Activated naive CD8-positive, alpha-beta T cell treated with anti-CD3 and anti-CD28 coated beads, Interleukin-2, amount 10 ng/mL, durations not matched to agents 7 days and 5 days (primary cell): ENCODE measurements at regions not wholly inside any gene's neighbourhood (a gene's known extent, or its start where the extent isn't known, plus 50 kb on each side); places are given as distances from the start of the nearest gene placed in this dataset.

Source experiments
- ATAC-seq: fragments of 150-1000 bp; cut with Tn5 transposase; one replicate; pipeline ENCODE4 v1.10.0; 2021; ENCODE audit warnings: low read depth, moderate library complexity
- POLR2A ChIA-PET: fragments of 350-600 bp; sonication (Branson Sonifier 250); formaldehyde crosslinking; loops from one replicate; lab custom pipeline; 2021; ENCODE audit warnings: antibody characterized with exemption; lab: Charles Lee
- DNase-seq: peaks from one replicate; pipeline ENCODE4 v3.0.0; 2021
- H3K27ac Mint-ChIP-seq: one replicate; pipeline ENCODE4 v1.8.0; 2022; ENCODE audit warnings: mild to moderate bottlenecking, mixed read lengths
- H3K27me3 Mint-ChIP-seq: one replicate; pipeline ENCODE4 v1.8.0; 2022; ENCODE audit warnings: mild to moderate bottlenecking, moderate library complexity, mixed read lengths
- H3K36me3 Mint-ChIP-seq: one replicate; pipeline ENCODE4 v1.8.0; 2021; ENCODE audit warnings: mild to moderate bottlenecking, mixed read lengths
- H3K4me1 Mint-ChIP-seq: one replicate; pipeline ENCODE4 v1.8.0; 2021; ENCODE audit warnings: mixed read lengths
- H3K4me3 Mint-ChIP-seq: one replicate; pipeline ENCODE4 v1.8.0; 2022; ENCODE audit warnings: mild to moderate bottlenecking, moderate library complexity, mixed read lengths
- H3K9me3 Mint-ChIP-seq: one replicate; pipeline ENCODE4 v1.8.0; 2021; ENCODE audit warnings: mixed read lengths

GRCh38 chr16:60485872-60486489, 1550.3 kb downstream of the CDH8 start:
- no peaks in the 10 kb centered on the region for H3K27me3 Mint-ChIP-seq
- H3K4me3 Mint-ChIP-seq = no peak overlapping the region

GRCh38 chr16:60484901-60485300, 1551.3 kb downstream of the CDH8 start:
- H3K27me3 Mint-ChIP-seq = no peaks in the 10 kb centered on the region
- H3K36me3 Mint-ChIP-seq = no peaks in the 10 kb centered on the region
- POLR2A ChIA-PET = no interaction called here
- ATAC-seq (no peak), DNase-seq (no peak)
- H3K4me3 Mint-ChIP-seq = no peak overlapping the region
- no peaks in the 10 kb centered on the region for H3K9me3 Mint-ChIP-seq
- no peak overlapping the region for H3K27ac Mint-ChIP-seq
- no peaks in the 10 kb centered on the region for H3K4me1 Mint-ChIP-seq

More at GRCh38 chr16:60485872-60486489, 1550.3 kb downstream of the CDH8 start:
- Mint-ChIP-seq H3K9me3 (no peaks in the 10 kb centered on the region), H3K36me3 (no peaks in the 10 kb centered on the region), H3K27ac (no peak overlapping the region), H3K4me1 (no peaks in the 10 kb centered on the region)
- DNase-seq (no peak), ATAC-seq (no peak)
- POLR2A ChIA-PET = no interaction called here

- Mint-ChIP-seq H3K4me3 (no peak overlapping the region), H3K27me3 (no peaks in the 10 kb centered on the region), H3K36me3 (no peaks in the 10 kb centered on the region), H3K4me1 (no peaks in the 10 kb centered on the region), H3K27ac (no peak overlapping the region), H3K9me3 (peaks cover 2% of the 10 kb centered on the region)
- POLR2A ChIA-PET = no interaction called here
- ATAC-seq (no peak), DNase-seq (no peak)
These were observed 1554.6 kb downstream of the CDH8 start for GRCh38 chr16:60481591-60481990.

DNA sequence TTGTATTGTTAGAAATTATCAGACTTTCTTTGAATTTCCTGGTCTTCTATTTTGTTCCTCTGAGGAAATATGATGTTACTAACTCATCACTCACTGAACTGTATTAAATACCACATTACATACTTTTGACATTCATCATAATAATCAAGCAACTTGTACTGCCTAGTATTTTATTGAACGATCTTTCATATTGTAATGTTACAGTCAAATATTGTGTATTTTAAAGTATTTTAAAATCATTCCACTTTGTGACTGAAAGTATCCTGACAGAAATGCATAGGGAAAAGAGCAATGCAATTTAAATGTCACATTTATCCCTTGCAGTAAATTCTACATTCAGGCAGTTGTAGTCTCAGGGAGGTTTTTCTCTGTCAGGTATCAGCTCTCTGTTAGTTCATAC, 1557.4 kb downstream of the CDH8 start:
- no peak for DNase-seq
- Mint-ChIP-seq H3K9me3 (peaks cover 4% of the 10 kb centered on the region), H3K27ac (no peak overlapping the region)

GRCh38 chr16:60463986-60464385, 1572.3 kb downstream of the CDH8 start:
- Mint-ChIP-seq H3K9me3 (peaks cover 3% of the 10 kb centered on the region), H3K4me3 (no peak overlapping the region), H3K27me3 (no peaks in the 10 kb centered on the region), H3K27ac (no peak overlapping the region), H3K4me1 (no peaks in the 10 kb centered on the region), H3K36me3 (no peaks in the 10 kb centered on the region)
- POLR2A ChIA-PET = no interaction called here
- ATAC-seq = no peak
- no peak for DNase-seq

More for the DNA sequence above, 1557.4 kb downstream of the CDH8 start:
- no peaks in the 10 kb centered on the region for H3K4me1 Mint-ChIP-seq
- H3K36me3 Mint-ChIP-seq = no peaks in the 10 kb centered on the region
- H3K27me3 Mint-ChIP-seq = no peaks in the 10 kb centered on the region
- ATAC-seq = no peak
- POLR2A ChIA-PET = no interaction called here
- no peak overlapping the region for H3K4me3 Mint-ChIP-seq

GRCh38 chr16:60459463-60459862, 1576.8 kb downstream of the CDH8 start:
- POLR2A ChIA-PET = no interaction called here
- Mint-ChIP-seq H3K27me3 (no peaks in the 10 kb centered on the region), H3K27ac (no peak overlapping the region), H3K4me3 (no peak overlapping the region), H3K36me3 (no peaks in the 10 kb centered on the region), H3K4me1 (no peaks in the 10 kb centered on the region), H3K9me3 (peaks cover 6% of the 10 kb centered on the region)
- DNase-seq = no peak
- ATAC-seq = no peak

GRCh38 chr16:60458255-60458654, 1578.0 kb downstream of the CDH8 start:
- no peak overlapping the region for H3K27ac Mint-ChIP-seq
- DNase-seq = no peak

DNA sequence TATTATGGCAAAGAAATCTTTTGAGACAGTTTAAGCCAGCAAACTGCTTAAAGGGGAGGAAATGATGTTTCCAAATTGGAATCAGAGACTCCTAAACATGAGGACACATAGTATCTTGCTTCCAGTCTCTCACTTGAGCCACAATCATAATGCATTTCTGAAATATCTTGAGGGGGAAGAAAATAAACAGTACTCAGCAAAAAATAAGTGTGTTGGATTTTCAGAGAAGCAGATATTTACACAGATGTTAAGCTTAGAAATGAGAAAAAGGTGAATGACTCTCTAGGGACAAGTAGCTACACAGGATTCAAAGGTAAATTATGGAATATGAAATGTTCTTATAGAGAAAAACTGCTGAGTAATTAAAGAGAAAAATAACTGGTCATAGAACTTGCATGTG, 1583.6 kb downstream of the CDH8 start:
- H3K9me3 Mint-ChIP-seq = peaks cover 5% of the 10 kb centered on the region
- POLR2A ChIA-PET = no interaction called here
- H3K36me3 Mint-ChIP-seq = no peaks in the 10 kb centered on the region
- H3K4me3 Mint-ChIP-seq = no peak overlapping the region
- ATAC-seq (no peak), DNase-seq (no peak)
- H3K4me1 Mint-ChIP-seq = no peaks in the 10 kb centered on the region
- H3K27me3 Mint-ChIP-seq = no peaks in the 10 kb centered on the region
- no peak overlapping the region for H3K27ac Mint-ChIP-seq

More at GRCh38 chr16:60458255-60458654, 1578.0 kb downstream of the CDH8 start:
- Mint-ChIP-seq H3K36me3 (no peaks in the 10 kb centered on the region), H3K27me3 (no peaks in the 10 kb centered on the region), H3K9me3 (peaks cover 8% of the 10 kb centered on the region), H3K4me3 (no peak overlapping the region), H3K4me1 (no peaks in the 10 kb centered on the region)
- POLR2A ChIA-PET = no interaction called here
- ATAC-seq = no peak

DNA sequence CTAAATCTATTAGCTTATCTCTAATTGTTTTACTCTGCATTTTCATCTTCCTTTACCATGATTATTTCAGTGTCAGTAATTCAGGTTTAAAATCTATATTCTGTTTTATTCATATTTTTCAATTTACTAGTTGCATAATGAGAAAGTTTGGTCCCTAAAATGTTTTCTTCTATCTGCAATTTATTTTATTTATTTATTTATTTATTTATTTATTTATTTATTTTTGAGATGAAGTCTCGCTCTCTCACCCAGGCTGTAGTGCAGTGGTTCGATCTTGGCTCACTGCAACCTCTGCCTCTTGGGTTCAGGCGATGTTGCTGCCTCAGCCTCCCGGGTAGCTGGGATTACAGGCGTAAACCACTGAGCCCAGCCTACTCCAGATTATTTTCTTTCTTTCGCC, 1597.3 kb downstream of the CDH8 start:
- no peak overlapping the region for H3K27ac Mint-ChIP-seq
- ATAC-seq = no peak
- no peaks in the 10 kb centered on the region for H3K27me3 Mint-ChIP-seq
- DNase-seq = no peak
- H3K4me3 Mint-ChIP-seq = no peak overlapping the region
- POLR2A ChIA-PET = no interaction called here
- peaks cover 2% of the 10 kb centered on the region for H3K9me3 Mint-ChIP-seq
- H3K4me1 Mint-ChIP-seq = no peaks in the 10 kb centered on the region
- no peaks in the 10 kb centered on the region for H3K36me3 Mint-ChIP-seq

DNA sequence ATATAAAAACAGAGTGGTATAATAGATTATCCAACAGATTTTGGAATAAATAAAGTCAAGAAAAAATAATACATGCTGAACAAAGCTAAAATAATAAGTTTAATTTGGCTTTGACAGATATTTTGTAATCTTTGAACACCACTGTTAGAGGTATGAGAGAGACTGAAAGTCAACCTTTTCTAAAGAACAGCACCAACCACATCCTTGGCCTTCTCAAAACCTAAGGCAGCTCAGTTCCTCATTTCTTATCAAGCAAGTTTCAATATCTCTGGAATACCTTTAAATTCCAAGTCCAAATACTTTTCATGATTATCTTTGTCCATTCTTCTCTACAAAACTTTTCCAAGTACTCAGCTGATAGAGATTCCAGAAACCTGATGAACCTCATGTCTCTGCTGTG, 1603.8 kb downstream of the CDH8 start:
- Mint-ChIP-seq H3K27ac (no peak overlapping the region), H3K36me3 (no peaks in the 10 kb centered on the region), H3K27me3 (no peaks in the 10 kb centered on the region), H3K9me3 (peaks cover 2% of the 10 kb centered on the region), H3K4me3 (no peak overlapping the region), H3K4me1 (no peaks in the 10 kb centered on the region)
- POLR2A ChIA-PET = no interaction called here
- DNase-seq (no peak), ATAC-seq (no peak)

DNA sequence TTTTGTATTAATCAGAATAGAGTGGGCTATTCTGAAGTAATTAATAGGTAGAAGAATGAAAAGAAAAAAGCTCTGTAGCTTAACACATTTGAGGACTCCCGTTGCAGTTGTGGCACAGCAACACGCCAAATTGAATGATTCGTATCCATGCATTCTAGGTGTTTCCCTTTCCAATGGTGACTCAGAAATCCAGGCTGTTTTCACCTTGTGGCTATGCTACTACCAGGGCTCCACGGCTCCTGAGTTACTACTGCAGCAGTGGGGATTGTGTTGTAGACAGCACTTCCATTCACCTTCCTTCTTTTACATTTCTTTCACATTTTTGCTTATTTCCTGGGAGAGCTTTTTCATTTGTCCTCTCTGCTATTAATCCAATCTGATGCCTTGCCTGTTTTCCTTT, 1616.4 kb downstream of the CDH8 start:
- no peaks in the 10 kb centered on the region for H3K27me3 Mint-ChIP-seq
- POLR2A ChIA-PET = no interaction called here
- H3K4me1 Mint-ChIP-seq = no peaks in the 10 kb centered on the region
- ATAC-seq (no peak), DNase-seq (no peak)
- no peaks in the 10 kb centered on the region for H3K36me3 Mint-ChIP-seq
- no peak overlapping the region for H3K4me3 Mint-ChIP-seq
- peaks cover 10% of the 10 kb centered on the region for H3K9me3 Mint-ChIP-seq
- H3K27ac Mint-ChIP-seq = no peak overlapping the region

DNA sequence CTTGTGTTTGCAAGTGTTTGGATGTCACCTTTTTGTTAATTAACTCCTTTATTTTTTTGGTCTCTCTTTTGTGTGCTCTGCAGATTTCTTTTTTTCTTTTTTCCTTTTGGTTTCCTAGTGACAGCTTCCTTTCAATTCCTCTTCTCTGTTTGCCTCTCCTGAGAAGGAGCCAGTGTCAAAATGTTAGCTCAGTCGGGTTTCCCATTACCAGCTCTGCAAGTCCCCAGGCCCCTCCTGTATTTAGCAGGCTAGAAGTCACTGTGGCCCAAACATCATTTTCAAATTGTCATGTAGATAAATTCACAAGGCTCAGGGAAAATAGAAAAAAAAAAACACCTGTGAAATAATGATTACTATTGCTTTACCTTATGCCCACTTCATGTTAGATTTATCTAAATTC, 1621.6 kb downstream of the CDH8 start:
- no peaks in the 10 kb centered on the region for H3K27me3 Mint-ChIP-seq
- no peaks in the 10 kb centered on the region for H3K4me1 Mint-ChIP-seq
- POLR2A ChIA-PET = no interaction called here
- no peak overlapping the region for H3K27ac Mint-ChIP-seq
- DNase-seq (no peak), ATAC-seq (no peak)
- H3K9me3 Mint-ChIP-seq = peaks cover 5% of the 10 kb centered on the region
- H3K36me3 Mint-ChIP-seq = no peaks in the 10 kb centered on the region
- no peak overlapping the region for H3K4me3 Mint-ChIP-seq

GRCh38 chr16:60413969-60414368, 1622.3 kb downstream of the CDH8 start:
- no peaks in the 10 kb centered on the region for H3K4me1 Mint-ChIP-seq
- POLR2A ChIA-PET = no interaction called here
- peaks cover 6% of the 10 kb centered on the region for H3K9me3 Mint-ChIP-seq
- ATAC-seq = no peak
- H3K27ac Mint-ChIP-seq = no peak overlapping the region
- H3K27me3 Mint-ChIP-seq = no peaks in the 10 kb centered on the region
- no peaks in the 10 kb centered on the region for H3K36me3 Mint-ChIP-seq
- no peak for DNase-seq
- H3K4me3 Mint-ChIP-seq = no peak overlapping the region

DNA sequence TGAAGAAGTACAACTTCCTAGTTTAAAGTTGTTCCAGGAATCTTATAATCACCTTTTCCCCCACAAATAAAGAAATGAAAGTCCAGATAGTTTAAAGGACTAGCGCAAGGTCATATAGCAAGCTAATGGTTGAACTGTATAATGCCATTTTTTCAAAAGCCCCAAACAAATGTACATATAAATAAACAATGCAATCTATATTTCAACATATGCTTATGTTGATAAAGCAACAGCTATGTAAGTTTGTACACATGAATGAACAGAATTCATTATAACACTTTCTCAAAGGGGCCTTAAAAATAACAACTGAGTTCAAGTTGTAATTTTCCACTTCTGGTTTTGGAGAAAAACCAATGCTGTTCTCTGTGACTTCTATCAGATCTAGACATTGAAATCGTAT, 1628.6 kb downstream of the CDH8 start:
- no peaks in the 10 kb centered on the region for H3K4me1 Mint-ChIP-seq
- no peak for DNase-seq
- POLR2A ChIA-PET = no interaction called here
- no peak overlapping the region for H3K4me3 Mint-ChIP-seq
- no peak for ATAC-seq
- no peaks in the 10 kb centered on the region for H3K36me3 Mint-ChIP-seq
- H3K27me3 Mint-ChIP-seq = no peaks in the 10 kb centered on the region
- H3K9me3 Mint-ChIP-seq = peaks cover 5% of the 10 kb centered on the region
- H3K27ac Mint-ChIP-seq = no peak overlapping the region

GRCh38 chr16:60407034-60407433, 1629.2 kb downstream of the CDH8 start:
- ATAC-seq = no peak
- Mint-ChIP-seq H3K27me3 (no peaks in the 10 kb centered on the region), H3K4me3 (no peak overlapping the region), H3K9me3 (peaks cover 5% of the 10 kb centered on the region), H3K4me1 (no peaks in the 10 kb centered on the region), H3K27ac (no peak overlapping the region), H3K36me3 (no peaks in the 10 kb centered on the region)
- no peak for DNase-seq
- POLR2A ChIA-PET = no interaction called here
